ACHN (cell line): ENCODE measurements at regions not wholly inside any gene's neighbourhood (a gene's known extent, or its start where the extent isn't known, plus 50 kb on each side); places are given as distances from the start of the nearest gene placed in this dataset.
A peak's percentile ranks its signal among the peaks of the same experiment; 100 is the strongest.

Experiments used
- DNase-seq: peaks from one replicate; pipeline ENCODE4 v3.0.0-alpha.2; 2015
- in situ Hi-C: cut with HindIII; loops from 2 replicates; pipeline ENCODE4 v1.10.0; 2017; ENCODE audit warnings: low sequenced_read_pairs, low pct_ligation_motif_present, low pct_unique_long_range_greater_than_20kb

- no peak for DNase-seq
- in situ Hi-C loops, result no loop called here
These were observed 1046.5 kb upstream of the ARRDC3 start for GRCh38 chr5:92429646-92430045.

- no peak for DNase-seq
- in situ Hi-C loops, result no loop called here
These were observed 1045.3 kb upstream of the ARRDC3 start for GRCh38 chr5:92428415-92428814.

GRCh38 chr5:92424785-92425426 lies 1041.8 kb upstream of the ARRDC3 start:
- DNase-seq, result no peak
- in situ Hi-C loops, result no loop called here

GRCh38 chr5:92421942-92422341 lies 1038.8 kb upstream of the ARRDC3 start:
- in situ Hi-C loops, result no loop called here
- peak; percentile 4 for DNase-seq

GRCh38 chr5:92421196-92421595 lies 1038.1 kb upstream of the ARRDC3 start:
- in situ Hi-C loops, result no loop called here
- DNase-seq, result no peak

GRCh38 chr5:92419261-92419660 lies 1036.1 kb upstream of the ARRDC3 start:
- no peak for DNase-seq
- in situ Hi-C loops, result no loop called here

GRCh38 chr5:92418341-92418740 lies 1035.2 kb upstream of the ARRDC3 start:
- no peak for DNase-seq

GRCh38 chr5:92409134-92409533 lies 1026.0 kb upstream of the ARRDC3 start:
- in situ Hi-C loops, result no loop called here

More at GRCh38 chr5:92418341-92418740, 1035.2 kb upstream of the ARRDC3 start:
- in situ Hi-C loops, result no loop called here

GRCh38 chr5:92402956-92403702 lies 1020.0 kb upstream of the ARRDC3 start:
- no peak for DNase-seq
- in situ Hi-C loops, result no loop called here

More at GRCh38 chr5:92409134-92409533, 1026.0 kb upstream of the ARRDC3 start:
- DNase-seq, result no peak

GRCh38 chr5:92402045-92402444 lies 1018.9 kb upstream of the ARRDC3 start:
- in situ Hi-C loops, result no loop called here
- DNase-seq, result no peak

GRCh38 chr5:92401492-92401891 lies 1018.4 kb upstream of the ARRDC3 start:
- in situ Hi-C loops, result no loop called here
- no peak for DNase-seq

GRCh38 chr5:92394936-92395335 lies 1011.8 kb upstream of the ARRDC3 start:
- in situ Hi-C loops, result no loop called here
- no peak for DNase-seq

GRCh38 chr5:92390657-92391056 lies 1007.5 kb upstream of the ARRDC3 start:
- DNase-seq, result no peak
- in situ Hi-C loops, result no loop called here

- no peak for DNase-seq
- in situ Hi-C loops, result no loop called here
These were observed 997.1 kb upstream of the ARRDC3 start for GRCh38 chr5:92380069-92380770.

GRCh38 chr5:92378966-92379611 lies 996.0 kb upstream of the ARRDC3 start:
- in situ Hi-C loops, result no loop called here
- peak; percentile 48 for DNase-seq

GRCh38 chr5:92374859-92375258 lies 991.7 kb upstream of the ARRDC3 start:
- no peak for DNase-seq
- in situ Hi-C loops, result no loop called here

- peak; percentile 73 for DNase-seq
These were observed 989.6 kb upstream of the ARRDC3 start for GRCh38 chr5:92372766-92373165.

GRCh38 chr5:92371889-92372235 lies 988.7 kb upstream of the ARRDC3 start:
- DNase-seq, result peak; percentile 87
- in situ Hi-C loops, result no loop called here

More at GRCh38 chr5:92372766-92373165, 989.6 kb upstream of the ARRDC3 start:
- in situ Hi-C loops, result no loop called here
